Kidney (tissue), 13 donors: ENCODE measurements at regions not wholly inside any gene's neighbourhood (a gene's known extent, or its start where the extent isn't known, plus 50 kb on each side); places are given as distances from the start of the nearest gene placed in this dataset.

Experiments used
- DNase-seq, 5 donors: peaks; one replicate each; pipeline ENCODE4 v3.0.0-alpha.2; 2013 to 2020
- FAIRE-seq: peaks from 2 replicates; lab custom pipeline; 2012; peaks lifted over from hg19 to GRCh38; lab: Jason Lieb, UNC
- H3K27ac ChIP-seq, 2 donors: one replicate each; pipeline ENCODE4 v1.7.0; 2013; ENCODE audit warnings: low read depth in 2 of 2, low read length in 2 of 2, inconsistent platforms in 1 of 2
- H3K27me3 ChIP-seq: one replicate; pipeline ENCODE4 v1.7.1; 2013; ENCODE audit warnings: low read length, inconsistent platforms; ENCODE audit not compliant: control insufficient read depth, insufficient read depth
- H3K36me3 ChIP-seq, 3 donors: one replicate each; pipeline versions ENCODE4 v1.7.0 to v1.7.1; 2013; ENCODE audit warnings: low read length in 3 of 3, control low read depth in 1 of 3, inconsistent platforms in 1 of 3; ENCODE audit not compliant: insufficient read depth in 3 of 3, control insufficient read depth in 2 of 3
- H3K4me1 ChIP-seq, 3 donors: one replicate each; pipeline versions ENCODE4 v1.7.0 to v1.7.1; 2013; ENCODE audit warnings: low read length in 3 of 3, inconsistent platforms in 1 of 3, low read depth in 1 of 3; ENCODE audit not compliant: control insufficient read depth in 2 of 3, insufficient read depth in 2 of 3
- H3K4me3 ChIP-seq, 3 donors: one replicate each; pipeline versions ENCODE4 v1.7.0 to v1.8.1; 2013; ENCODE audit warnings: low read length in 3 of 3, control low read depth in 1 of 3, inconsistent platforms in 1 of 3
- H3K9ac ChIP-seq, 3 donors: one replicate each; pipeline versions ENCODE4 v1.7.0 to v1.7.1; 2013; ENCODE audit warnings: low read length in 3 of 3, control low read depth in 1 of 3, inconsistent platforms in 1 of 3
- H3K9me3 ChIP-seq, 3 donors: one replicate each; pipeline versions ENCODE4 v1.7.0 to v1.7.1; 2013; ENCODE audit warnings: low read length in 3 of 3, control low read depth in 1 of 3, inconsistent platforms in 1 of 3; ENCODE audit not compliant: control insufficient read depth in 2 of 3, insufficient read depth in 1 of 3
- intact Hi-C: fragments of 100-400 bp; cut with DNase I; formaldehyde crosslinking; loops from one replicate; pipeline ENCODE4 v1.11.1; 2022
- TF ChIP-seq, protein P1 (sequence below): IDR thresholded peaks from 3 replicates; pipeline ENCODE4 v1.5.1; 2012; ENCODE audit warnings: mild to moderate bottlenecking, moderate library complexity, borderline replicate concordance; ENCODE audit not compliant: insufficient read depth; ENCODE audit errors: extremely low read depth
- donor health status: control.
- donor health status: control.
- donor health status: control.
- donor health status: control.
- donor health status: control.
- donor health status: DM: yes; HTN: yes; CAD: no.
- donor health status: Normal renal cell carcinoma (clear cell type).

GRCh38 chr14:40889126-40889525 lies 717.5 kb upstream of the LRFN5 start:
- Histone ChIP-seq H3K9ac (no peak overlapping the region), H3K36me3 (no peaks in the 10 kb centered on the region), H3K27ac (no peak overlapping the region), H3K4me1 (no peaks in the 10 kb centered on the region), H3K27me3 (no peaks in the 10 kb centered on the region), H3K4me3 (no peak overlapping the region), H3K9me3 (no peaks in the 10 kb centered on the region)
- intact Hi-C loops: no loop called here
- FAIRE-seq (no peak), DNase-seq (no peak)
- TF ChIP-seq, protein P1, sequence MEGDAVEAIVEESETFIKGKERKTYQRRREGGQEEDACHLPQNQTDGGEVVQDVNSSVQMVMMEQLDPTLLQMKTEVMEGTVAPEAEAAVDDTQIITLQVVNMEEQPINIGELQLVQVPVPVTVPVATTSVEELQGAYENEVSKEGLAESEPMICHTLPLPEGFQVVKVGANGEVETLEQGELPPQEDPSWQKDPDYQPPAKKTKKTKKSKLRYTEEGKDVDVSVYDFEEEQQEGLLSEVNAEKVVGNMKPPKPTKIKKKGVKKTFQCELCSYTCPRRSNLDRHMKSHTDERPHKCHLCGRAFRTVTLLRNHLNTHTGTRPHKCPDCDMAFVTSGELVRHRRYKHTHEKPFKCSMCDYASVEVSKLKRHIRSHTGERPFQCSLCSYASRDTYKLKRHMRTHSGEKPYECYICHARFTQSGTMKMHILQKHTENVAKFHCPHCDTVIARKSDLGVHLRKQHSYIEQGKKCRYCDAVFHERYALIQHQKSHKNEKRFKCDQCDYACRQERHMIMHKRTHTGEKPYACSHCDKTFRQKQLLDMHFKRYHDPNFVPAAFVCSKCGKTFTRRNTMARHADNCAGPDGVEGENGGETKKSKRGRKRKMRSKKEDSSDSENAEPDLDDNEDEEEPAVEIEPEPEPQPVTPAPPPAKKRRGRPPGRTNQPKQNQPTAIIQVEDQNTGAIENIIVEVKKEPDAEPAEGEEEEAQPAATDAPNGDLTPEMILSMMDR: no peak

GRCh38 chr14:40887912-40888311 lies 718.8 kb upstream of the LRFN5 start:
- DNase-seq (no peak), FAIRE-seq (peak; percentile 53)
- intact Hi-C loops: no loop called here
- Histone ChIP-seq H3K36me3 (no peaks in the 10 kb centered on the region), H3K27ac (no peak overlapping the region), H3K4me3 (no peak overlapping the region), H3K9ac (no peak overlapping the region), H3K9me3 (no peaks in the 10 kb centered on the region), H3K27me3 (no peaks in the 10 kb centered on the region), H3K4me1 (no peaks in the 10 kb centered on the region)
- TF ChIP-seq, protein P1: no peak

- no peak overlapping the region for H3K9ac ChIP-seq
- no peaks in the 10 kb centered on the region for H3K4me1 ChIP-seq
- intact Hi-C loops: no loop called here
- no peaks in the 10 kb centered on the region for H3K27me3 ChIP-seq
- no peak overlapping the region for H3K27ac ChIP-seq
- H3K36me3 ChIP-seq: no peaks in the 10 kb centered on the region
- peaks cover 0 to 2% (median 0%) of the 10 kb centered on the region in 3 donors for H3K9me3 ChIP-seq
- DNase-seq: peak in 2 of 5 donors; percentile 1 to 2
- TF ChIP-seq, protein P1: no peak
- H3K4me3 ChIP-seq: no peak overlapping the region
- FAIRE-seq: no peak
Measured at GRCh38 chr14:40870252-40870651, 736.4 kb upstream of the LRFN5 start.

DNA sequence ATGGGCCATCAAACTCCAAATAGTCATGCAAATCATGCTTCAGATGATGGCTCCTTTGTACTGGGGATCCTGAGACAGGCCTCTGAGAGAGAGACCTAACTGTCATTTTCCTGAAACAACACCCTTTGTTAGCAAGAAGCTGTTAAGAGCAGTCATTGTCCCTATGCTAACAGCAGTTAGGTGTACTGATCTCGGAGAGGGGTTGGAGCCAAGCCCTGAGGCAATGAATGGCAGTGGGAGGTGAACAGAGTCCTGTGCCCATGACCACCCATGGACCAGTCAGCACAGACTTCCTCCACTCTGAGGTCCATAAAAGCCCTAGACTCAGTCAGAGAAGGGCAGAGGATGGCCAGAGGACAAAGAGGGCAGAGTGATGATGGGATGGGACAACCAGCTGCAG lies 747.6 kb upstream of the LRFN5 start:
- TF ChIP-seq, protein P1: no peak
- H3K27me3 ChIP-seq: no peaks in the 10 kb centered on the region
- H3K9ac ChIP-seq: no peak overlapping the region
- H3K27ac ChIP-seq: no peak overlapping the region
- FAIRE-seq (no peak), DNase-seq (no peak)
- no peaks in the 10 kb centered on the region for H3K36me3 ChIP-seq
- no peak overlapping the region for H3K4me3 ChIP-seq
- no peaks in the 10 kb centered on the region for H3K4me1 ChIP-seq
- peaks cover 0 to 4% (median 2%) of the 10 kb centered on the region in 3 donors for H3K9me3 ChIP-seq
- intact Hi-C loops: no loop called here
